ENCODE measurements at regions not wholly inside any gene's neighbourhood (a gene's known extent, or its start where the extent isn't known, plus 50 kb on each side); places are given as distances from the start of the nearest gene placed in this dataset.

DNA sequence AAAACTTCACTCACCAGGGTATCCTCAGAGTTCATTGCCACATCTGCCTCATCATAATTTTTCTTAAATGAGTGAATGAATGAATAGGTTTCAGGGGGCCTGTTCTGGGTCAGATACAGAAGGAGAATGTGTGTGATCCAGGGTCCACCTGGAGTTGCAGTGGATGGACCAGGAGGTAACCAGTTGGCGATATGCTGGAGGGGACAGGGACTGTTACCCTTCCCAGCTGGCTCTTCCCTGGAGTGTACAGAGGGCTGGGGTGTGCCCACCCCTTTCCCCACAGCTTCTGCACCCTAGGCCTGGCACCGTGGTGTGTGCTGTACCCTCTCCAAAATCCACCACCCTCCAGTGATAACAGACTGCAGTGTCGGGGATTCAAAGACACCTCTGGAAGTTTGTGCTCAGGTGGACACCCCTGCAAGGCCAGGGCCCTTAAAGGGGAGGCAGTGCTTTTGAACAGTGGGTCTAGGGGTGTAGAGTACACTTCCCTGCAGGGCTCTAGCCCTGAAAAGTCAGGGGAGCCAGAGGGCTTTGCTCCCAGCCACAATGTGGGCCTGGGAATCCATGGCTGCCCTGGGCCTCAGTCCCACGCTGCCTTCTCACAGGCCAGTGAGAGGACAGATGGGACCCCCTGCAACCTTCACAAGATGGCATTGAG, 134.4 kb upstream of the UNC5B start:
- Histone ChIP-seq H4K20me1 (ENCODE audit: insufficient read depth, low read depth, low read length) (no peaks in the 10 kb centered on the region; the same call in 1 of the 2 replicates), H3K9me3 (ENCODE audit: low read length) (no peaks in the 10 kb centered on the region), H3K4me2 (ENCODE audit: low read depth, low read length, poor library complexity, severe bottlenecking) (no peak overlapping the region), H3K27ac (ENCODE audit: low read length) (no peak overlapping the region), H3K27me3 (ENCODE audit: low read length) (no peaks in the 10 kb centered on the region), H2AFZ (ENCODE audit: low read length) (no peak overlapping the region), H3K9ac (ENCODE audit: low read length) (no peak overlapping the region), H3K4me1 (ENCODE audit: low read length) (no peaks in the 10 kb centered on the region), H3K36me3 (ENCODE audit: insufficient read depth, low read length) (no peaks in the 10 kb centered on the region), H3K4me3 (ENCODE audit: low read length) (no peak overlapping the region), H3K9me2 (replicated peaks; ENCODE audit: insufficient read depth, low read length) (no peaks in the 10 kb centered on the region), H3K79me2 (ENCODE audit: low read length) (no peaks in the 10 kb centered on the region)
- DNase-seq = no peak

GRCh38 chr10:71078454-71079145, 133.8 kb upstream of the UNC5B start:
- H4K20me1 ChIP-seq (ENCODE audit: insufficient read depth, low read depth, low read length) = no peaks in the 10 kb centered on the region; the same call in 1 of the 2 replicates
- H3K9me3 ChIP-seq (ENCODE audit: low read length) = no peaks in the 10 kb centered on the region
- no peak for DNase-seq
- H3K9me2 ChIP-seq (replicated peaks; ENCODE audit: insufficient read depth, low read length) = no peaks in the 10 kb centered on the region
- H3K36me3 ChIP-seq (ENCODE audit: insufficient read depth, low read length) = no peaks in the 10 kb centered on the region
- H3K79me2 ChIP-seq (ENCODE audit: low read length) = no peaks in the 10 kb centered on the region
- no peaks in the 10 kb centered on the region for H3K4me1 ChIP-seq (ENCODE audit: low read length)
- no peak overlapping the region for H2AFZ ChIP-seq (ENCODE audit: low read length)
- no peak overlapping the region for H3K9ac ChIP-seq (ENCODE audit: low read length)
- H3K27me3 ChIP-seq (ENCODE audit: low read length) = no peaks in the 10 kb centered on the region
- no peak overlapping the region for H3K27ac ChIP-seq (ENCODE audit: low read length)
- no peak overlapping the region for H3K4me3 ChIP-seq (ENCODE audit: low read length)
- no peak overlapping the region for H3K4me2 ChIP-seq (ENCODE audit: low read depth, low read length, poor library complexity, severe bottlenecking)

DNA sequence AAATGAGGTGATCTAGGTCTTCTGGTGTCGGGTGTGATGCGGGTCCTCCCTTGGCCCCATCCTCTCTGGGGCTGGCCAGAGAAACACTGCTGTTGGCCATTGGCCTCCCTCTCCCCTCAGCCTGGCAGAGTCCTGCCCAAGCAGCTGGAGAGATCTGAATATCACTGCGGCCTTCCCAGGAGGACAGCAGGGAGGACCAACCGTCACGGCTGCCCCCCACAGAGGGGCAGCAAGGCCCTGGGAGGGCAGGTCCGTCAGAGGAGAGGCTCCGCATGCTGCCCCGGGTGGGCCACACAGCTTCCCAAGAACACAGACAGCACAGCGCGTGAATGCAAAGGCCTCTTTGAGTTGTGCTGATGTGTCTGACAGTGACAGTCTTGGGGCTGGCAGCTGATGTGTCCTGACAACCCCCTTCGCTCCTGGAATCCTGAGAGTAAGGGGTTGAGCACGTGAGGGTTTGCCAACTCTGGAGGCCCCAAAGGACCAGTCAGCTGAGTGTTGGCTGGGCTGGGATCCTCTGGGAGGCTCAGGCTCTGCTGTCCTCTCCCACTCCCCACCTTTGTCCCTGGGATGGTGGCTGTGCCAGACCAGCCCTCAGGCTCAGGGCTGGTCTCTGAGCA, 132.5 kb upstream of the UNC5B start:
- Histone ChIP-seq H4K20me1 (ENCODE audit: insufficient read depth, low read depth, low read length) (no peaks in the 10 kb centered on the region; the same call in 1 of the 2 replicates), H3K9me3 (ENCODE audit: low read length) (no peaks in the 10 kb centered on the region), H3K79me2 (ENCODE audit: low read length) (no peaks in the 10 kb centered on the region), H3K4me2 (ENCODE audit: low read depth, low read length, poor library complexity, severe bottlenecking) (no peak overlapping the region), H3K27me3 (ENCODE audit: low read length) (no peaks in the 10 kb centered on the region), H3K9ac (ENCODE audit: low read length) (no peak overlapping the region), H2AFZ (ENCODE audit: low read length) (no peak overlapping the region), H3K27ac (ENCODE audit: low read length) (no peak overlapping the region), H3K9me2 (replicated peaks; ENCODE audit: insufficient read depth, low read length) (no peaks in the 10 kb centered on the region), H3K4me3 (ENCODE audit: low read length) (no peak overlapping the region), H3K4me1 (ENCODE audit: low read length) (no peaks in the 10 kb centered on the region), H3K36me3 (ENCODE audit: insufficient read depth, low read length) (no peaks in the 10 kb centered on the region)
- no peak for DNase-seq

DNA sequence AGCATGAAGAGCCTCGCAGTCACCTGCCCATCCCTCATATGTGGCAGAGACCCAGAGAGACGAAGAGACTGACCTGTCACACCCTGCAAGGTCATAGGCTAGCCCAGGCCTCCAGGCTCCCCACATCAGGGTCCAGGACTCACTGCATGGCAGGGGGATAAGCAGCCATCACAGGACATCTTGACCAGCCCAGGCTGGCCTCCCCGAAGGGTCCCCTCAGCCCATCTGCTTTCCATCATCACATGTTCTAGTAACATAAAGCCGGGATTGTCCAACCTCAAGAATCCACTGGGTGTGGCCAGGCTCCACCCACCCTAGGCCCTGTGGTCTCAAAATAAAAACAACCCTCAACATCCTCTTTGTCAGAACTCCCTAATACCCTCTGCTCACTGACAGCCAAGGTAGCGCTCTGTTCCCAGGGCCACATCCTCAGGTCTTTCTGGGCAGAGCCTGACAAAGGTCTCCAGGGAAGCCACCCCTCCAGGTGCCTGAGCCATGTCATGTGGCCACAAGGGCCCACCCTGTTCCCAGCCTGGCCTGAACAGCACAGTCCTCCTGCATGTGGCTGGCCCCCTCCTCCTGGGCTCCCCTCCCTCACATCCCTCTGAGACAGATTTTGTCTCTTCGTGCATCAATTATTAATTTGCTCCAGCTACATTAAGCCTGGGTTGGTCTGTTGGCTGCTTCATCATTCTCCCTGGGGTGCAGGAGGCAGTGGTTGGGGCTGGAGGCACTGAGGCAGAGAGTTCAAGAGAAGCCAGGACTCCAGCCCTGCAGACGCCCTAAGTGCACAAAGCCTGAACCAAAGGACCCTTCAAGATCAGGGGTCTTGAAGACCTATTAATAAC, 131.8 kb upstream of the UNC5B start:
- H3K27ac ChIP-seq (ENCODE audit: low read length) = no peak overlapping the region
- no peaks in the 10 kb centered on the region for H3K79me2 ChIP-seq (ENCODE audit: low read length)
- no peaks in the 10 kb centered on the region for H3K36me3 ChIP-seq (ENCODE audit: insufficient read depth, low read length)
- H3K27me3 ChIP-seq (ENCODE audit: low read length) = no peaks in the 10 kb centered on the region
- no peak overlapping the region for H3K4me2 ChIP-seq (ENCODE audit: low read depth, low read length, poor library complexity, severe bottlenecking)
- H3K9me3 ChIP-seq (ENCODE audit: low read length) = no peaks in the 10 kb centered on the region
- no peak overlapping the region for H3K9ac ChIP-seq (ENCODE audit: low read length)
- H3K9me2 ChIP-seq (replicated peaks; ENCODE audit: insufficient read depth, low read length) = no peaks in the 10 kb centered on the region
- no peaks in the 10 kb centered on the region for H3K4me1 ChIP-seq (ENCODE audit: low read length)
- no peak overlapping the region for H2AFZ ChIP-seq (ENCODE audit: low read length)
- DNase-seq = no peak
- no peak overlapping the region for H3K4me3 ChIP-seq (ENCODE audit: low read length)
- no peaks in the 10 kb centered on the region; the same call in 1 of the 2 replicates for H4K20me1 ChIP-seq (ENCODE audit: insufficient read depth, low read depth, low read length)

GRCh38 chr10:71081229-71081560, 131.2 kb upstream of the UNC5B start:
- Histone ChIP-seq H3K4me2 (ENCODE audit: low read depth, low read length, poor library complexity, severe bottlenecking) (no peak overlapping the region), H3K9ac (ENCODE audit: low read length) (no peak overlapping the region), H3K9me3 (ENCODE audit: low read length) (no peaks in the 10 kb centered on the region), H4K20me1 (ENCODE audit: insufficient read depth, low read depth, low read length) (no peaks in the 10 kb centered on the region; the same call in 1 of the 2 replicates), H3K4me3 (ENCODE audit: low read length) (no peak overlapping the region), H3K36me3 (ENCODE audit: insufficient read depth, low read length) (no peaks in the 10 kb centered on the region), H3K27me3 (ENCODE audit: low read length) (no peaks in the 10 kb centered on the region), H2AFZ (ENCODE audit: low read length) (no peak overlapping the region), H3K27ac (ENCODE audit: low read length) (no peak overlapping the region), H3K4me1 (ENCODE audit: low read length) (no peaks in the 10 kb centered on the region), H3K79me2 (ENCODE audit: low read length) (no peaks in the 10 kb centered on the region), H3K9me2 (replicated peaks; ENCODE audit: insufficient read depth, low read length) (no peaks in the 10 kb centered on the region)
- no peak for DNase-seq

DNA sequence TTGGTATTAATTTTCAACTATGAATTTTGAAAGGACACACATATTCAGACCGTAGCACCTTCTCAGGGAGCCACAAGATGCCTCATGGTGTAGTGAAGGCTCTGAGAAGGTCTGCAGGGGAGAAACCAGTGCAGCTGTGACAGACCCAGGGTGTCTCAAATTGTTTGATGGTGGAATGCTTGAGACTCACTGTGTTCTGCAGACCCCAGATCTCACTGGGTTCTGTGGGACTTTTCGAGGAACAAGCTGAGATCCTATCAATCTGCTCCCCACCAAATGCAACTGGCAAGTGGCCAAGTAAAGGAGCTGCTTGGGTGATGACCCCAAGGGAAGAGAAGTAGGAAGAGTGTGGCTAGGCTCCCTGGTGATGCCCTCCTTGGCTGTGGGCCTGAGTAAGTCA, 130.5 kb upstream of the UNC5B start:
- no peaks in the 10 kb centered on the region for H3K9me3 ChIP-seq (ENCODE audit: low read length)
- no peak for DNase-seq

GRCh38 chr10:71082960-71083715, 129.2 kb upstream of the UNC5B start:
- Histone ChIP-seq H3K4me2 (ENCODE audit: low read depth, low read length, poor library complexity, severe bottlenecking) (no peak overlapping the region), H3K79me2 (ENCODE audit: low read length) (no peaks in the 10 kb centered on the region), H3K4me1 (ENCODE audit: low read length) (no peaks in the 10 kb centered on the region), H3K4me3 (ENCODE audit: low read length) (no peak overlapping the region), H3K36me3 (ENCODE audit: insufficient read depth, low read length) (no peaks in the 10 kb centered on the region), H3K9me2 (replicated peaks; ENCODE audit: insufficient read depth, low read length) (no peaks in the 10 kb centered on the region), H3K27me3 (ENCODE audit: low read length) (no peaks in the 10 kb centered on the region), H3K27ac (ENCODE audit: low read length) (no peak overlapping the region), H3K9me3 (ENCODE audit: low read length) (no peaks in the 10 kb centered on the region), H2AFZ (ENCODE audit: low read length) (no peak overlapping the region), H4K20me1 (ENCODE audit: insufficient read depth, low read depth, low read length) (no peaks in the 10 kb centered on the region; the same call in 1 of the 2 replicates), H3K9ac (ENCODE audit: low read length) (no peak overlapping the region)
- DNase-seq = no peak

More for the DNA sequence above, 130.5 kb upstream of the UNC5B start:
- Histone ChIP-seq H3K27me3 (ENCODE audit: low read length) (no peaks in the 10 kb centered on the region), H3K4me1 (ENCODE audit: low read length) (no peaks in the 10 kb centered on the region), H2AFZ (ENCODE audit: low read length) (no peak overlapping the region), H3K9ac (ENCODE audit: low read length) (no peak overlapping the region), H3K27ac (ENCODE audit: low read length) (no peak overlapping the region), H4K20me1 (ENCODE audit: insufficient read depth, low read depth, low read length) (no peaks in the 10 kb centered on the region; the same call in 1 of the 2 replicates), H3K4me3 (ENCODE audit: low read length) (no peak overlapping the region), H3K36me3 (ENCODE audit: insufficient read depth, low read length) (no peaks in the 10 kb centered on the region), H3K9me2 (replicated peaks; ENCODE audit: insufficient read depth, low read length) (no peaks in the 10 kb centered on the region), H3K4me2 (ENCODE audit: low read depth, low read length, poor library complexity, severe bottlenecking) (no peak overlapping the region), H3K79me2 (ENCODE audit: low read length) (no peaks in the 10 kb centered on the region)

All from Karpas-422 (cell line).